Fibroblast of skin of left biceps (primary cell): ENCODE measurements at regions not wholly inside any gene's neighbourhood (a gene's known extent, or its start where the extent isn't known, plus 50 kb on each side); places are given as distances from the start of the nearest gene placed in this dataset.
"Not testable (repeated sequence)": the region's sequence is repeated elsewhere in the genome, so short reads cannot be mapped to it uniquely, and the experiment has no call there.

Source experiments
- DNase-seq, 2 experiments: peaks; one replicate each; pipeline ENCODE4 v3.0.0-alpha.2; 2013; ENCODE audit warnings: low read depth in 2 of 2

DNA sequence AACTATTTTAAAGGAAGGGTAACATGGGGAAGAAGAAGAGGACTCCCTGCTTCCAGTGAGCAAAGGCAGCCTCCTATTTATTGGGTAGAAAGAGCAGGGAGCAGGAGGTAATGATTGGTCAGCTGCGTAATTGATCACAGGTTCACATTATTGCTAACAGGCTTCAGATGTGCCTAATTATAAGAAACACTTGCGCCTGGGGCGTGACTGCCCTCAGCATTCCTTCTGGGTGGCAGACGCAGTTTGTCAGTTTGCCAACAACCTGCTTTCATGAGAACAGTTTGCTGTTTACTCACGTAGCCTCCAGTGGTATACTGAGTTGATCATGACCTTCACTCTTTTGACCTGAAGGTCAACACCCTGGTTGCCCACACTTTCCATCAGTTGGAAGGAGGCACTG is 166.0 kb upstream of the AUTS2 start:
- not testable (repeated sequence) for DNase-seq

DNA sequence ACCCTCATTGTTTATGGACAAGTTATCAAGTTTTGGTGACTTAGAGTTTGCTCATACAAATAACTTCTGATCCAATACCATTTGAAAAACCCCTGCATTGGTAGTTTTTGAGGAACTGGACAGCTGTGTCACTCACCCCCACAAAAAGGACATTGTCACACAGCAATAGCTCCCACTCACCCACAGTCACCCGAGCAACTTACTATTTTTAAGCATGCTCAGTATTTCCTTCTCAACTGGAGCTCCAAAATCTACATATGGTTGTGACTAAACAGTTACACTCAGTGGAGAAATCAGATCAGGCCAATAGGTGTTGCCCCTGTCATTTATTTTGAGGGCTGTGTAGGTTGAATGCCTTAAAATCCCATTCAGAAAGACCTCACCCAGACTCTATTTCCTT is 165.2 kb upstream of the AUTS2 start:
- no peak for DNase-seq

DNA sequence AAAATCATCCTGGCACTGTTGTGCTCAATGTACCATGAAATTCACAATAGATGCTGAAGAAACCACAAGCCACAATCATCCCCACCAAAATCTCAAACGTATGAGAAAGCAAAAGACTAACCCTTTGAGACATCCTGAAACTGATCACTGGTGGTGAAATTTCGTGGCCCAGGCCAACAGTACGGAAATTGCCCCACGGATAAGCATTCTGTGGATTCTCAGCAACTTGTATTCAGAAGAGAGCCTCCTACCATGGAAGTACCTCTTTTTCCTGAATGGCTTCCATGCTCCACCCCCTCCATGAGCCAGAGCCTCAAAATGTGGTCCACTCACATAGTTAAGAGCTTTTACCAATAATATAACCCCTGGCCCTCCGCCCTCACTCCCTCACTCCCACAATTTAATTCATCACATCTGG is 163.9 kb upstream of the AUTS2 start:
- DNase-seq, result peak; percentile 74 to 78

DNA sequence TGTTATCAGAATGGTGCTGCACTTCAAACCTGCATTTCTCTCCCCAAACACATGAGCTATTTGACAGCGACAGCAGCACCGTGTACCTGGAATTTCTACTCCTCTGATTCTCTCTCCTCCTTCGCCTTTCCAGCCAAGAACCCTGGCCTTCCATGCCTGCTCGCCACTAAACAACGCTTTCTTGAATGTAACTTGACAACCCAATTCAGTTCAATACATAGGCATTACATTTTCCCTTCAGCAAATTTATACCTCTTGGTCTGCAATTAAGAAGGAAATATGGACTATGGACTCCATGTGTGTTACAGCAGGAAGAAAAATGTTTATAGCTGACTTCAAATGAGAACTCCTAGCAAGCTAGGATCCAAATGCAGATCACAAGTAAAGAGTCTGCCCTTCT is 162.6 kb upstream of the AUTS2 start:
- no peak for DNase-seq

DNA sequence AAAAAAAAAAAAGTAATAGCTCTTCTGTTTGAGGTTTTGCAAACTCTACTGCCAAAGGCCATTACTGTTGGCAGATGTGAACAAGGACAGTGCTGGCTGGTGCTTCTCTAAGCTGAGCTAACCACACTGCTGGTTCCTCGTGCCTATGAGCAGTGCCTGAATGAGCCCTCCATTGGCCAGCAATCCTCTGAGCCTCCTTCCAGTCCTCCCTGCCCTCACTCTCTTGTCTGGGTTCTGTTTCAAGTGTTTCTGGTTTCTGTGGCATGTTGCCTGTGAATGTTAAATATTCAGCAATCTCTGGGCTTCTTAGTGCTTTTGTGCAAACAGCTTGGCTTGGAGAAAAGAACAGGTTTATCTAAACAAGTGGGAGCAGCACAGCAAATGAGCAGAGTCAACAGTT is 161.3 kb upstream of the AUTS2 start:
- DNase-seq, result no peak

- DNase-seq, result no peak
These were observed 159.5 kb upstream of the AUTS2 start for GRCh38 chr7:69438584-69439412.

DNA sequence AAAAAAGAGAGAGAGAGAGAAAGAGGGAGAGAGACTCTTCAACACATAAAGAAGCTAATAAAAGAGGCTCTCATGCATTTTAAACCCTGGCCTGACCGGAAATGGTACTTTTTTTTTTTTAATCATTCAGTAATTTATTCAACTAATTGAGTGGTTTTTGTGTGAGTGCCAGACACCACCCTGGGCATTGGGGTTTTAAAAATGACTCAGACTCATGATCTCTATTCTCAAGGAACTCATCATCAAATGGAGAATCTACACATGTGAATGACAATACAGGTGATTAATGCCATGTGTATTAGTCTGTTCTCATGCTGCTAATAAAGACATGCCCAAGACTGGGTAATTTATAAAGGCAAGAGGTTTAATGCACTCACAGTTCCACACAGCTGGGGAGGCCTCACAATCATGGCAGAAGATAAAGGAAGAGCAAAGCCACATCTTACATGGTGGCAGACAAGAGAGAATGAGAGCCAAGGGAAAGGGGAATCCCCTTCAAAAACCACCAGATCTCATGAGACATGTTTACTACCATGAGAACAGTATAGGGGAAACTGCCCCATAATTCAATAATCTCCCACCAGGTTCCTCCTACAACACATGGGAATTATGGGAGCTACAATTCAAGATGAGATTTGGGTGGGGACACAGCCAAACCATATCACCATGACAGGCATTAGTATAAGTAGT is 158.5 kb upstream of the AUTS2 start:
- DNase-seq, result no peak

DNA sequence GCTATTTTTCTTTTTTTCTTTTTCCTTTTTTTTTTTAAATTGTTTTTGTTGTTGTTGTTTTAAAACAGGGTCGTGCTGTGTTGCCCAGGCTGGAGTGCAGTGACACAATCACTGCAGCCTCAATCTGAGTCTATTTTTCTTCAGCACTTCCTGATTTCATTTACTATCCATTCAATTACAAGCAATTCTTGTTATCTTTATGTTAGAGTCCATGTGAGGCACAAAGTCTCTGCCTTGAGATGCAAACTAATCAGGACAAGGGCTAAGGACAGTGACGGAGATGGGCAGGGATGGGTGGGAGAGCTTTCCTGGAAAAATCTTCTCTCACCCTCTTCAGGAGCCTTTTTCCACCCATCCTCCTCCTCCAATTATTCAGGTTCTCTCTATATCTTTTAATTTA is 157.3 kb upstream of the AUTS2 start:
- DNase-seq, result no peak

GRCh38 chr7:69443136-69443535 is 155.1 kb upstream of the AUTS2 start:
- DNase-seq, result no peak

DNA sequence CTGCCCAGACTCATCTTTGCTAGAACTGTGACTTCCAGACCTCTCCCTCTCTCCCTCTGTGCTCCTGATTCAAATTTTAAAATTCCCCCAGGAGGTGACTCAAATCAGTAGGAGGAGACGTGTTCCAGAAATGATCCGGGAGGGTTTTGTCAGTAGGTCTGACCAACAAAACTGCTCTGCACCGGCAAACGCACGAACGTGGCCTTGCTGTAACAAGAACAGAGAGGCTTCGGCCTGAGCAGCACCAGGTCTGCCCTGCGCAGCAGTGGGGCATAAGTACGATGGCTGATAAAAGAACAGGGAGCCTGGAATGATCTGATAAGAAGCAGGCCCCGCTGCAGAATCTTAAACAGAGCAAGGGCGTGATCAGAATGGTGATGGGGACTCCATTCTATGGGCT is 152.7 kb upstream of the AUTS2 start:
- DNase-seq, result no peak

DNA sequence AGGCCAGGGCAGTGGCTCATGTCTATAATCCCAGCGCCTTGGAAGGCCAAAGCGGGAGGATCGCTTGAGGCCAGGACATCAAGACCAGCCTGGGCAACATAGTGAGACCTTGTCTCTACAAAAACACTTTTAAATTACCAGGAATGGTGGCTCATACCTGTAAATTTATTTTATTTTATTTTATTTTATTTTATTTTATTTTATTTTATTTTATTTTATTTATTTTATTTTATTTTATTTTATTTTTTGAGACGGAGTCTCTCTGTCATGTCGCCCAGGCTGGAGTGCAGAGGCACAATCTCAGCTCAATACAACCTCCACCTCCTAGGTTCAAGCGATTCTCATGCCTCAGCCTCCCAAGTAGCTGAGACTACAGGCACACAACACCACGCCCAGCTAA is 152.1 kb upstream of the AUTS2 start:
- DNase-seq, result not testable (repeated sequence)

- no peak for DNase-seq
These were observed 150.2 kb upstream of the AUTS2 start for GRCh38 chr7:69448071-69448470.

GRCh38 chr7:69450456-69450855 is 147.8 kb upstream of the AUTS2 start:
- DNase-seq, result no peak

DNA sequence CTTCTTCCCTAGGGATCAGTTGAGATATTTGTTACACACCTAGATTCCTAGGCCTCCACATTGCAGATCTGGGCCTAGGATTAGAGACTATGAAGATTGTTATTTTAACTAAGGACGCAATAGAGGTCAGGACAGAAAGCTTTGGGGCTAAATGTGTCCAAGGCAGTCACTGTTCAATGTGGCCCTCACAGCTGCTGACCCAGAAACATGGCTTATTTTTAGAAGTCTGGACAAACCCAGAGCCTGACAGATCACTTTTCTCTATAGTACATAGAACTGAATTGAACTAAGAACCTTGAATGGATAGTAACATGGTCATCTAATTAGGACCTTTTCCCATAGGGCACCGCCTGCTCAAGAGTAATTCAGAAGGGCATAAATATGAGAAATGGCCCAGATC is 146.6 kb upstream of the AUTS2 start:
- no peak for DNase-seq

DNA sequence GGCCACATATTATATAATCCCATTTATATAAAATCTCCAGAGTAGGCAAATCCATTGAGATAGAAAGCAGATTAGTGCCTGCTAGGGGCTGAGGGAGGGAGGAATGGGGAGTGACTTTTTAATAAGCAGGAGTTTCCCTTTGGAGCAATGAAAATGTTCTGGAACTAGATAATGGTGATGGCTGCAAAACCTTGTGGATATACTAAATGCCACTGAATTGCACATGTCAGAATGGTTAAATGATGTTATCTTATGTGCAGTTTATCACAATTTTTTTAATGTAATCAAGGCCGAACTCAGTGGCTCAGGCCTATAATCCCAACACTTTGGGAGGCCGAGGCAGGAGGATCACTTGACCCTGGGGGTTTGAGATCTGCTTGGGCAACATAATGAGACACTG is 145.5 kb upstream of the AUTS2 start:
- DNase-seq, result no peak

GRCh38 chr7:69457595-69458504 is 140.4 kb upstream of the AUTS2 start:
- peak; percentile 52 to 53 for DNase-seq

DNA sequence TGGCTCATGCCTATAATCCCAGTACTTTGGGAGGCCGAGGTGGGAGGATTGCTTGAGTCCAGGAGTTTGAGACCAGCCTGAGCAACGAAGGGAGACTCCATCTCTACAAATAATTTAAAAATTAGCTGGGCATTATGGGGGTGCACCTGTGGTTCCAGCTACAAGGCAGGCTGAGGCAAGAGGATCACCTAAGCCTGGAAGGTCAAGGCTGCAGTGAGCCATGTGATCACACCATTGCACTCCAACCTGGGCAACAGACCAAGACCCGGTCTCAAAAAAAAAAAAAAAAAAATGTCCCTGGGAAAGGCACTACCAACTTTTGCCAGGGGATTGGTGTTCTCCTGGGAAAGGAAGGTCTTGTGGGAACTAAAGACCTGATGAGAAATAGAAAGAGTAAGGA is 134.2 kb upstream of the AUTS2 start:
- no peak for DNase-seq

DNA sequence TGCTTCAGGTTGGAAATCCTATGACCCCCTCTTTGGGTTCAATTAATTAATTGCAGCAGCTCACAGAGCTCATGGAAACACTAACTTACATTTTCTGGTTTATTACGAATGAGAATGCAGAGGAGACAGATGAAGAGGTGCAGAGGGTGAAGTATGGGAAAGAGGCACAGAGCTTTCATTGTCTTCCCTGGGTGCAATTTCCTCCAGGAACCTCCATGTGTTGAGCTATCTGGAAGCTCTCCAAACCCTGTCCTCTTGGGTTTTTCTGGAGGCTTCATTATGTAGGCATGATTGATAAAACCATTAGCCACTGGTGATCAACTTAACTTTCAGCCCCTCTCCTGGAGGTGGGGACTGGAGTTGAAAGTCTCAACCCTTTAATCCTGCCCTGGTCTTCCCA is 133.0 kb upstream of the AUTS2 start:
- DNase-seq, result no peak

DNA sequence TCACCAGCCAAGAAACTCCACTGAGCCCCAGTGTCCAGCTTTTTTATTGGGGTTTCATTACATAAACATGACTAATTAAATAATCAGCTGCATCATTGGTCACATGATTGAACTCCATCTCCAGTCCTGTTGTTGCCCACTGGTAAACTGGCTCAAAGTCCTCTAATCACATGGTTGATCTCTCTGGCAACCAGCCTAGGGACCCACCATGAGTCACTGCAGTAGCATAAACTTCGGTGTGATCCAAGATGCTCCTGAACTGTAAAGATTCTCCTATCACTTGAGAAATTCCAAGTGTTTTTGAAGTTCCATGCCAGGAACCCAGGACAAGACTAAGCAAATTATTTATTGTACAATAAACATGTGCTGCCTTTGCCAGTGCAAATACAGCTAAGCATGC is 130.4 kb upstream of the AUTS2 start:
- no peak for DNase-seq

- no peak for DNase-seq
These were observed 121.9 kb upstream of the AUTS2 start for GRCh38 chr7:69476416-69476815.

- no peak for DNase-seq
These were observed 115.6 kb upstream of the AUTS2 start for GRCh38 chr7:69482676-69483075.

DNA sequence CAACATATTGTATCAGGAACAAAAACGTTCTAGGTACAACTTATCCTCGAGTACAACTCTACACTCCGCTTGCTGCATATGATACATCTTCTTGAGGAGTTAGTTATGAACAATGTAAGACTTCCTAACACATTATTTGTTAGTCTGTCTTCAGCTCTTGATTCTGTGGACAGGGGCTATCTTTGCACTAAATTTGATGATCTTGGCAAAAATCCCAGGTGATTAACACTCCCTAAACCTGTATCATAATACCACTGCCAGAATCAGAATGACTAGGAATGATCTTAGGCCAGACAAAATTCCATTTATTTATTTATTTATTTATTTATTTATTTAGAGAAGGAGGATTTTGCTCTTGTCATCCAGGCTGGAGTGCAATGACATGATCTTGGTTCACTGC is 108.7 kb upstream of the AUTS2 start:
- DNase-seq, result no peak
